ENCODE measurements at regions not wholly inside any gene's neighbourhood (a gene's known extent, or its start where the extent isn't known, plus 50 kb on each side); places are given as distances from the start of the nearest gene placed in this dataset.
"Not testable (repeated sequence)": the region's sequence is repeated elsewhere in the genome, so short reads cannot be mapped to it uniquely, and the experiment has no call there.

GRCh38 chr20:56773749-56774148, 144.6 kb downstream of the TFAP2C start:
- no peak for DNase-seq

GRCh38 chr20:56774873-56775272, 145.8 kb downstream of the TFAP2C start:
- no peak for DNase-seq

- no peak for DNase-seq
These were observed 147.2 kb downstream of the TFAP2C start for GRCh38 chr20:56776345-56776744.

GRCh38 chr20:56778765-56779195, 149.7 kb downstream of the TFAP2C start:
- DNase-seq: no peak

- DNase-seq: no peak
These were observed 150.5 kb downstream of the TFAP2C start for GRCh38 chr20:56779452-56780143.

- no peak for DNase-seq
These were observed 151.2 kb downstream of the TFAP2C start for GRCh38 chr20:56780266-56780665.

GRCh38 chr20:56781108-56781739, 152.1 kb downstream of the TFAP2C start:
- no peak for DNase-seq

GRCh38 chr20:56781987-56782560, 153.0 kb downstream of the TFAP2C start:
- DNase-seq: not testable (repeated sequence)

GRCh38 chr20:56782814-56783213, 153.7 kb downstream of the TFAP2C start:
- not testable (repeated sequence) for DNase-seq

- no peak for DNase-seq
These were observed 154.7 kb downstream of the TFAP2C start for GRCh38 chr20:56783826-56784225.

- DNase-seq: no peak
These were observed 157.4 kb downstream of the TFAP2C start for GRCh38 chr20:56786503-56786902.

GRCh38 chr20:56788041-56788670, 159.1 kb downstream of the TFAP2C start:
- DNase-seq: no peak

- no peak for DNase-seq
These were observed 159.8 kb downstream of the TFAP2C start for GRCh38 chr20:56788671-56789610.

- DNase-seq: no peak
These were observed 164.8 kb downstream of the TFAP2C start for GRCh38 chr20:56793916-56794315.

- DNase-seq: no peak
These were observed 166.4 kb downstream of the TFAP2C start for GRCh38 chr20:56795492-56795891.

GRCh38 chr20:56796345-56796744, 167.2 kb downstream of the TFAP2C start:
- no peak for DNase-seq

GRCh38 chr20:56797023-56797422, 167.9 kb downstream of the TFAP2C start:
- DNase-seq: no peak

- no peak for DNase-seq
These were observed 169.5 kb downstream of the TFAP2C start for GRCh38 chr20:56798634-56799033.

- no peak for DNase-seq
These were observed 170.1 kb downstream of the TFAP2C start for GRCh38 chr20:56799187-56799586.

GRCh38 chr20:56800088-56800487, 171.0 kb downstream of the TFAP2C start:
- DNase-seq: no peak

- no peak for DNase-seq
These were observed 173.1 kb downstream of the TFAP2C start for GRCh38 chr20:56801971-56802755.

GRCh38 chr20:56802805-56803204, 173.7 kb downstream of the TFAP2C start:
- DNase-seq: no peak
